ENCODE measurements at regions not wholly inside any gene's neighbourhood (a gene's known extent, or its start where the extent isn't known, plus 50 kb on each side); places are given as distances from the start of the nearest gene placed in this dataset.

DNA sequence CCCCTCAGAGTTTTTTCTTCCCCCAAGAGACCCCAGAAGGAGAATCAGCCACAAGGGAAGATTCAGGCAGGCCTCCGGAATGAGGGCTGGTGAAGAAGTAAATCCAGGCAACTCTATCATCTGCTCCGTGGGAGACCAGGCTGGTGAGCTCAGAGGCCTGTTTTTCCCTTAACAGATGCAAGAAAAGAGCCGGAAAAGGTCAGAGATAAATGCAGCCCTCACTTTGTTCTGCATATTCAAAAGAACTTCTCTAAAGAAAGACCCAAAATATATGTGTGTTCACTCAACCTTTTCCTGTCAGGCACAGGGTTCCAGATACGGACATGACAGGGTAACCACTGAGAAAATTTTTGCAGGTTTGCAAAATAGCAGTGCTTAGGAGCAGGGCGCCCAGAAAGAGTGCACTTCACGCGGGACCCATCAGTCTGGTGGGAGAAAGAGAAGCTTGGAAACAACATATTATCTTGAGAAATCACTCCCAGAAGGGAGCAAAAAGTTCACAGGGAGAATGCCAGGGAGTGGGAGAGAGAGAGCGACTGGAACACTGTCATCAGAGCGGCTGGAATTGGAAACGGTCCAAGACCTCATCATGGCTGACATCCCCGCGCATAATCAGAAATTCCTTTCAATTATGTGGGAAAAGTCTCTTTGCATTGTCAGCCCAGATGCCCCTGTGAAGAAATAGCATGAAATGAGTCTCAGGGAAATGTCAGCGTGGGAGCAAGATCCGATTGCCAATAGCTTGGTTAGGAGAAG, 244.8 kb upstream of the SLC14A2 start:
- in situ Hi-C loops (cut with MboI; ENCODE audit: low sequenced_read_pairs) = no loop called here

- in situ Hi-C loops (cut with MboI; ENCODE audit: low sequenced_read_pairs) = no loop called here
Measured at GRCh38 chr18:45373286-45373880, 241.9 kb upstream of the SLC14A2 start.

GRCh38 chr18:45374236-45374635, 241.0 kb upstream of the SLC14A2 start:
- in situ Hi-C loops (cut with MboI; ENCODE audit: low sequenced_read_pairs) = no loop called here

DNA sequence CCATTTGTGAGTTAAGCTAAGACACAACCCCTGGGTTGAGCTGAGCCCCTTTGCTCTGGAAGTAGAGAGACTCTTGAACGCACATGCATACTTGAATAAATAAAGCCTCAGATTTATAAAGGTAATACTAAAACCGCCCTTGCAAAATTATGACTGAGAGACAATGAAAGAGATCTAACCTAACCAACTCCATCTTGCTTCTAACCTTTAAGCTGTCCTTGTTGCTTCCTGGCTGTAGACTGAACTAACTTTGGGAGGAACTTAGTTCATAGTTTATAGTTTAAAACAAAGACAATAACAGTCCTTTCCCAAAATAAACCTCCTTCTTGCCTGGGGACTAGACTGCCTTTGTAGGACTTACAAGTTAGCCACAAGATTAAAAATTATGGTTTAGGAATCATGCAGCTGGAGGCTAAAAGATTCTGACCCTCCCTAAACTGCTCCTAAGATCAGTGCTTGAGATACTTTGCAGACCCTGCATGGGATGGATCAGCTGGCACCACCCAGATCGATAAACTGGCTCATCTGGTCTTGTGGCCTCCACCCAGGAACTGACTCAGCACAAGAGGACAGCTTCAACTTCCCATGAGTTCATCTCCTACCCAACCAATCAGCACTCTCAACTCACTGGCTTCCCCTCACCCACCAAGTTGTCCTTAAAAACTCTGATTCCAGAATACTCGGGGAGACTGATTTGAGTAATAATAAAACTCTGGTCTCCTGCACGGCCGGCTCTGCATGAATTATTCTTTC, 240.2 kb upstream of the SLC14A2 start:
- in situ Hi-C loops (cut with MboI; ENCODE audit: low sequenced_read_pairs) = no loop called here

DNA sequence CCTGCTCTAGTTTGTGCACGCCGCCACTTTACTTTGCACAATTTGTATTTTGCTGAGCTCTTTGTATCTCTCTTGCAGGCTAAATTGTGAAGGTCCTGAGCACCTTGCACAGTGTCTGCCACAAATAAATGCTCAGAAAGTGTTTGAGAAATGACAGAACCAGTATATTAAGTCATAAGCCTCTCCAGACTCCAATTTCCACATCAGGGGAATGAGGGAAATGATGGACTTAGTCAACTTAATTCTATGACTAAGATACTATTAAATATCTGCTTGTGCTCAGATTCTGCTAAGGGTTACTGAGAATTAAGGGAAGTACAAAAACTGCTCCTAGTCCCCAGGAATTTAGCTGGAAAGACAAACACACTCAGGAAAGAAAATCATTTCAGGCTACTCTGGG, 239.1 kb upstream of the SLC14A2 start:
- in situ Hi-C loops (cut with MboI; ENCODE audit: low sequenced_read_pairs) = no loop called here

DNA sequence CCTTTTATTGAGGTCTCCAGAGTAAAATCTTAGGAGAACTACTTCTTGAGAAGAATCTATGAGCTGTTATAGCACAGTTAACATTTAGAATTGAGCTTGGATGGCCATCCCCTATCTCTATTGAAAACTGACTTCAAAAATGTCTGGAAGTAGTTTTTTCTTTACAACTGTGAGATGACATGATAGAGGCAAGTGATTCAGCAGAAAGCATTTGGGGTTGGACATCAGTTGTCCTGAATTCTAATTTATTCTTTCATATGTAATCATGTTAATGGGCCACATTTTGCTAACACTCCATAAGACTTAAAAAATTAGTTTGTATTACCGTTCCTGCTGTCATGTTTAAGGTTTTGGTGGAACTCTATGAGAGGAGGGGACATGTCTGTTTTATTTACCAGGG, 237.0 kb upstream of the SLC14A2 start:
- in situ Hi-C loops (cut with MboI; ENCODE audit: low sequenced_read_pairs) = no loop called here

DNA sequence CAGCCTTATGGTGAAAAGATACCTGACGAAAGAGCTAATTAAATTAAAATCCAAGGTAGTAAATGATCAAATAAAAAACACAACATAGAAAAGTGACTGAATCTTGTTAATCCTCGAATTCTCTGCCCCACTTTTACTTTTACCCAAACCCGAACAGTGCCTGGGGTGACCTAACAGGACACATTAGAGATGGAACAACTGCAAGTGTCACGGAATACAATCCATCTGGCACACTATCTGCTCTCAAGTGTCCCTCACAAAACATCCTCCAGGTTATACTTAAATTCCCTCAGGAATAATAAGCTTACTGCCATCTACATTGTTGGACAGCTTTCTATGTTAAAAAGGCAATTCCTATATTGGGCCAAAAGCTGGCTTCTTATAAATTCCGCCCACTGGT, 236.3 kb upstream of the SLC14A2 start:
- in situ Hi-C loops (cut with MboI; ENCODE audit: low sequenced_read_pairs) = no loop called here

DNA sequence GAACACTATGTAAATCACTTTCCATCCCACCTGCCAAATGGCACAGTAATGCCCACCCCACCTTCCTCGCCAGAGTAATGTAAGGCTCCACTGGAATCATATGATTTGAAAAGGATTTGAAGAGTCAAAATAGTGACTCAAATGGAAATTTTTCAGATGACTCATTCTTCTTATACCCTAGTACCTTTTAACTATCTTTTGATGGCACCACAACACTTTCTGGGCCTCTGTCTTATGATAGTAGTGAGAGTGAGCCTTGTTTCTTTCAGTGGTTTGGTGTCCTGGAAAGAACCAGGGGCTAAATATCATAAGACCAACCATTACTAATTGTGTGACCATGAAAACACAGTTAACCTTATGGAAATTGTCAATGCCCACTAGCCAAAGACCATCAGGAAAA, 235.4 kb upstream of the SLC14A2 start:
- in situ Hi-C loops (cut with MboI; ENCODE audit: low sequenced_read_pairs) = no loop called here

GRCh38 chr18:45381282-45381681, 234.0 kb upstream of the SLC14A2 start:
- in situ Hi-C loops (cut with MboI; ENCODE audit: low sequenced_read_pairs) = no loop called here

DNA sequence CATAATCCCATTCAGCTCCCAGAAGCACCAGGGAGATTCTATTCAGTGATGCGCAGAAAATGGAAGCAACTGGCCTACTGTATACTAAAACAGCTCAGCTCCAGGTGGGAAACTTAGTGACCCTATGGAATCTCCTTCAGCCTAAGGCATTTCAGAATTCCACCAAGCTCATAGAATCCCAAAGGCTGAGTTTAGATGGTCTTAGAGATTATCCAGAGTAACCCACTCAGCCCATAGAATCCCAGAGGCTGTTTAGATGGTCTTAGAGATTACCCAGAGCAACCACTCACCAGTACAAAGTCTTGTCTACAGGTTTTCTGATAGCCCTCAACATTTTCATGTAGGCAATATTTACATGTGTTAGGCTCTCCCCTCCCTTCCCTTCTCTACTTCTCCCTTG, 232.0 kb upstream of the SLC14A2 start:
- in situ Hi-C loops (cut with MboI; ENCODE audit: low sequenced_read_pairs) = no loop called here

DNA sequence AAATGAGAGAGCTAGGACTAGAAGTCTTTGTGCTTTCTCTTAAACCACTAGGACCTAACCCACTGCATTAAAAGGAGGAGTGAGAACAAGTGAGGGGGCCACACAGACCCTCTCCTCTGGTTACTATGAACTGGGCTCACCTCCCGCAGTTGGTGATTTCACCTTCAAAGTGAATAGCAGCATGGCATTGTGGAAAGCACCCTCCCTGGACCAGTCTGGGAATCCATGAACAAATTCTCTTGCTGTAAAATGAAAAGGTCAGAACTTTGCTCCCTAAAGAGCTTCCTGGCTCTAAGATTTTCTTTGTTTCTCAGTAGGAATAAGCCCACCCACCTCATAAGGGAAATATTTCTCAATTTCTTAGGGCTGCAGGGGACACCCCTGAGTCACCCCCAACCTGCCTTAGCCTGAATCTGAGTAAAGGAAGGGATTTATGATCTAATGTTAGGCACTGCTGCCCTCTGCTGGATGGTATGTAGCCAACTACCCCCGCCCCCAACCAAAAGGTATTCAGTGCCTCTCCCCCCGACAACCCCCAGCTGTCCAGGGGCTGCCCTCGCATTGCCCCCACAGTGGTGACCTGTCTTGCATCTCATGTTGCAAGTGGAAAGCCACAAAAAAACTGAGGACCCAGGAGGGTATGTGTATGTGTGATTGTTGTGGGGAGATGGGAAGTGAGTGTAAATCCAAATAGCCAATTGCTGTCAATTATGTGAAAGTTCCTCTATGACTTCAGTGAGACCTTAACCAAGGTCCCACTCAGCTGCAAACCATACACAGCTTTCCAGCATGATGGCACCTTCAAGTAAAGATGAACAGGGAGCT, 230.9 kb upstream of the SLC14A2 start:
- in situ Hi-C loops (cut with MboI; ENCODE audit: low sequenced_read_pairs) = no loop called here

DNA sequence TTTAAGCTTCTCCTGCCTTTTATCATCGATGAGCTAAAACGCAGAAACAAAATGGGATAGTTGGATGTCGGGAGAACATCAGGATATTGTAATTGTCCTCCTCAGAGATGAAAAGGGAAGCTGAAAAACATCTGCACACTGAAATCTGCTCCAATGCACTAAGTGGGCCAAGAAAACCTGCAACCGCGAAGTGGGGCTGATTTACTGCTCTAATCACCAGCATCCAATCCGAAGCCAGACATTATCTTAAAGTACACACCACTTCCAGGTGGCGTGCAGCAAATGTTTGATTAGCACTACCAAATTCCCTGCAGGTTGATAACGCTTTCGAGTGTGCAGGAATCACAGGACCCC, 230.3 kb upstream of the SLC14A2 start:
- in situ Hi-C loops (cut with MboI; ENCODE audit: low sequenced_read_pairs) = no loop called here

- in situ Hi-C loops (cut with MboI; ENCODE audit: low sequenced_read_pairs) = no loop called here
Measured at GRCh38 chr18:45386041-45386655, 229.1 kb upstream of the SLC14A2 start.

DNA sequence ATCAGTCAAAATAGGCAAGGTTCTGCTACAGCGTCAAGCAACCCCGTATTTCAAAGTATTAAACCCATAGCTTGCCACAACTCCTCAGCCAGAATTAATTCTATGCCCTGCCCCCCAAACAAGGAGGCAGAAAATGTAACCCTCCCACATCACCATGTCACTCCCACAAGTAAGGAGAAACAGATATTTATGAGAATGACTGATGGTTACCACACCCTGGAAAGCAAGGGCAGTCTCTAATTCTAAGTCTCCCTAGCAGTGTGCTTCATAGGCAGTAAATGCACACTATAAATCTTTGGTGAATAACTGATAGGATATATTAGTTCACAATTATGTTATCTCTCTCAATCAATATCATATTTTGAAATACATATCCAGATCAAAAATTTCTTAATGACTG, 228.0 kb upstream of the SLC14A2 start:
- in situ Hi-C loops (cut with MboI; ENCODE audit: low sequenced_read_pairs) = no loop called here

GRCh38 chr18:45398448-45398847, 216.8 kb upstream of the SLC14A2 start:
- in situ Hi-C loops (cut with MboI; ENCODE audit: low sequenced_read_pairs) = no loop called here

DNA sequence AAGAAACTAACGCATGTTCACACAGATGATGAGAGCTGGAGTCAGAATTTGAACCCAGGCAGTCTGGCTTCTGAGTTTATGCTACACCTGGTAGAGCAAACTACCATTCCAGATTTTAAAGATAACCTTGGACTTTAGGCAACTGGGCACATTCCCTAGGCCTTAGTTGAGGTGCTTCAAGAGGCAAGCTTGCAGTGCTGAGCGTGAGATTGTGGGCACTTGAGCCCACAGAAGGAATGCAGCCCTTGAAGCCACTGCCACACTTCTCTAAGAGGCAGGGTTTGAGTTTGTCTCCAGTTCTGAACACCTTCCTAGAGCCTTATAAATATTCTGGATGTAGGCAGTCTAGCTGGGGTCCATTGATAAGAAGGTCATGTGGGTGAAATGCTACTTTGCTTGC, 216.1 kb upstream of the SLC14A2 start:
- in situ Hi-C loops (cut with MboI; ENCODE audit: low sequenced_read_pairs) = no loop called here

- in situ Hi-C loops (cut with MboI; ENCODE audit: low sequenced_read_pairs) = no loop called here
Measured at GRCh38 chr18:45399643-45400042, 215.6 kb upstream of the SLC14A2 start.

DNA sequence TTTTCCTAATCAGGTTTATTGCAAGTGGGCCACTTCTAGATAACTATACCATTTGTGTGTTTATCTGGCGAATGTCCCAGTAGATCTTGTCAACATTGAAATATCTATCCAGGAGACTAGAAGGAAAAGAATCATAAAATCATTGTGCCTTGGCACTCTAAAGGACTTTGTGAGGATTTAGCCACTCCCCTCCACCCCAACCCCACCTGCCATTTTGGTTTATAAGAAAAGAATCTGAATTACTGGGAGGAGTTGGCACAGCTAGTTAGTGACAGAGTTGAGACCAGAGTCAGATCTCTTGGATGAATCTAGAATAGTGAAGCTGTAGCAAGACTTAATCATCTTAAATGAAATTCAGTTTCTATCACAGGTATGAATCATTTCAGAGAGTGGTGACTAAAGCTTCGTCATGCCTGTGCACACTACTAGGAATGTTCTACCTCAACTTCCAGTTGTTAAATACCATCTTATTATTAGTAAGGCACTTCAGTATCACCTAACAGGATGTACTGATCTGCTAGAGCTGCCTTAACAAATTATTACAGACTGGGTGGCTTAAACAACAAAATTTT, 212.7 kb upstream of the SLC14A2 start:
- in situ Hi-C loops (cut with MboI; ENCODE audit: low sequenced_read_pairs) = no loop called here

DNA sequence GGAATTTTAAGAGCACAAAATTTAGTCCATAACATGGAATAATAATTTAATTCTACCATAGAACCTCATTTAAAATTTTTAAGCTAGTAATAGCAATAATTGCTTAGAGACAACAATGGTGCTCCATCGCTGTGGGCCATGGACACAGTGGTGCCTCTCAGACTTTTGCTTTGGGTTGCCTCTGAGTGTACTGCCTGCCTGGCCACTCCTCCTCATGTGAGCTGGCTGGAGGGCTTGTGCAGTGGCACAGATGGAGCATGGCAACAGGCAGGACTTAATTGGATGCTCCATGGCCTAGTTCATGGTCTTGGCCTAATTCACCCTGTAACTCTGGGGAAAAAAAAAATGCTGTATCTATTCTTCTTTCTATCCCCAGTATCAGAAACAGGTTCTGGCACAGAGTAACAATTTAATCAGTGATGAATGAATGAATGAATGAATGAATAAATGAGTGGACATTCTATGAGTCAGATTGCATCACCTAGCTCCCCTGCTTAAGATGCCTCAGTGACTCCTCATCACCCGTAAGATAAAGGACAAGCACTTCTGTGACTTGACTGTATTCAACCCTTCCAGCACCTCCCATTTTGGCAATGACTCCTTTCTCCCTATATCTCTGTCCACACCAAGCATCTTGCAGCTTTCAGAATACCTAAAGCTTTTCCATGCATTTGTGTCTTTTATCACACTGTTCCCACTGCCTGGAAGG, 211.8 kb upstream of the SLC14A2 start:
- in situ Hi-C loops (cut with MboI; ENCODE audit: low sequenced_read_pairs) = no loop called here

DNA sequence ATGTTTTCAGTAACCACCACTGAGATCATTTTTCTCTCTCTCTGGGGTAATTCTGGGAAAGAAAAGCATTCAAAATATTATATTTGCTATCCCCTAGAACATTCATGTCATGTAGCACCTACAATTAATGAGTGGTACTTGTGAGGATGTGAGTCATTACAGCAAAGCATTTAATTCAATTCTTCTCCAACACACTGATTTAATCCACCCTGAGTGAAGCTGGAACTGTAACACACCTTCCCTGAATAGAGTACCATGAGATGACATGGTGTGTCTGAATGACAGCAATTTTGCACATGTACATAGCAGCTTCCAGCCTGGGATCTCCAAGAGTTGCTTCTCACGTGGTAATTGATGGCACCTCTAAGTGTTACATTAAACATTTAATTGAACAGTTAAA, 207.1 kb upstream of the SLC14A2 start:
- in situ Hi-C loops (cut with MboI; ENCODE audit: low sequenced_read_pairs) = no loop called here

Measured in HL-60/S4 treated with phorbol 12-myristate 13-acetate at 8.2 ng/mL for 4 days and 3 days (cell line).